HEK293 (cell line): ENCODE measurements at regions not wholly inside any gene's neighbourhood (a gene's known extent, or its start where the extent isn't known, plus 50 kb on each side); places are given as distances from the start of the nearest gene placed in this dataset.

Experiments
- CTCF ChIA-PET: fragments of 350-600 bp; formaldehyde crosslinking; extraction: SDS; loops from one replicate; lab custom pipeline; 2021; ENCODE audit warnings: antibody characterized with exemption; lab: Yijun Ruan, JAX
- POLR2A ChIA-PET: fragments of 300-600 bp; formaldehyde crosslinking; extraction: SDS; loops from one replicate; lab custom pipeline; 2020; ENCODE audit warnings: antibody characterized with exemption, inconsistent platforms; lab: Yijun Ruan, JAX
- H3K27ac ChIP-seq: fragments of 200-500 bp; sonication (Bioruptor generic); 2 replicates; pipeline ENCODE4 v1.5.1; 2014; ENCODE audit warnings: low read depth, low read length, control low read depth, inconsistent platforms; ENCODE audit errors: extremely low read depth
- H3K36me3 ChIP-seq, 2 experiments: fragments of 200-500 bp in 1 of 2; sonication (Bioruptor generic) in 1 of 2; 1 replicate in 1 of 2; 2 replicates in 1 of 2; pipeline ENCODE4 v1.5.1; 2014 to 2017; ENCODE audit warnings: inconsistent platforms in 2 of 2, low read length in 2 of 2; ENCODE audit not compliant: control insufficient read depth in 2 of 2, insufficient read depth in 1 of 2
- H3K4me1 ChIP-seq: fragments of 200-500 bp; sonication (Bioruptor generic); 2 replicates; pipeline ENCODE4 v1.5.1; 2014; ENCODE audit warnings: mild to moderate bottlenecking, low read length, inconsistent platforms; ENCODE audit not compliant: control insufficient read depth, insufficient read depth
- H3K4me3 ChIP-seq: 2 replicates; pipeline ENCODE4 v1.5.1; 2011; ENCODE audit warnings: low read depth, mild to moderate bottlenecking, control low read depth, low read length, moderate library complexity
- H3K9me3 ChIP-seq: fragments of 200-500 bp; sonication (Bioruptor generic); 2 replicates; pipeline ENCODE4 v1.5.1; 2014; ENCODE audit warnings: low read depth, low read length, inconsistent platforms; ENCODE audit not compliant: control insufficient read depth, insufficient read depth
- FEZF1 ChIP-seq: fragments of 450-650 bp; formaldehyde crosslinking; IDR thresholded peaks from 2 replicates; pipeline ENCODE4 v1.5.1; 2016; ENCODE audit warnings: missing biosample characterization, missing genetic modification characterization
- KLF10 ChIP-seq: fragments of 450-650 bp; IDR thresholded peaks from 2 replicates; pipeline ENCODE4 v1.5.1; 2018; ENCODE audit warnings: missing biosample characterization, mild to moderate bottlenecking, missing genetic modification characterization
- PBX3 ChIP-seq: sonication (generic); formaldehyde crosslinking; IDR thresholded peaks from 2 replicates; pipeline ENCODE4 v1.8.1; 2022; ENCODE audit warnings: mild to moderate bottlenecking, moderate library complexity, missing genetic modification reagents
- PRDM2 ChIP-seq: fragments of 450-650 bp; formaldehyde crosslinking; IDR thresholded peaks from 2 replicates; pipeline ENCODE4 v1.5.1; 2016; ENCODE audit warnings: missing biosample characterization, missing genetic modification characterization, borderline replicate concordance
- TRIM28 ChIP-seq: IDR thresholded peaks from 2 replicates; pipeline ENCODE4 v1.6.1; 2011; ENCODE audit warnings: low read length, control low read depth, borderline replicate concordance
- ZBTB10 ChIP-seq: fragments of 450-650 bp; formaldehyde crosslinking; IDR thresholded peaks from 2 replicates; pipeline ENCODE4 v1.5.1; 2016; ENCODE audit warnings: missing biosample characterization, missing genetic modification characterization
- ZBTB49 ChIP-seq: fragments of 450-650 bp; formaldehyde crosslinking; IDR thresholded peaks from 2 replicates; pipeline ENCODE4 v1.5.1; 2016; ENCODE audit warnings: missing biosample characterization, missing genetic modification characterization, low read depth
- ZFP3 ChIP-seq: fragments of 450-650 bp; formaldehyde crosslinking; IDR thresholded peaks from 2 replicates; pipeline ENCODE4 v1.5.1; 2016; ENCODE audit warnings: low read depth, missing biosample characterization, missing genetic modification characterization
- ZNF157 ChIP-seq: fragments of 450-650 bp; formaldehyde crosslinking; IDR thresholded peaks from 2 replicates; pipeline ENCODE4 v1.5.1; 2016; ENCODE audit warnings: missing biosample characterization, missing genetic modification characterization
- ZNF221 ChIP-seq: fragments of 450-650 bp; formaldehyde crosslinking; IDR thresholded peaks from 2 replicates; pipeline ENCODE4 v1.5.1; 2017; ENCODE audit warnings: missing biosample characterization, missing genetic modification characterization, borderline replicate concordance
- ZNF350 ChIP-seq: fragments of 450-650 bp; formaldehyde crosslinking; IDR thresholded peaks from 2 replicates; pipeline ENCODE4 v1.5.0; 2017; ENCODE audit warnings: missing biosample characterization, mild to moderate bottlenecking, missing genetic modification characterization
- ZNF677 ChIP-seq: fragments of 450-650 bp; IDR thresholded peaks from 2 replicates; pipeline ENCODE4 v1.5.0; 2018; ENCODE audit warnings: missing biosample characterization, mild to moderate bottlenecking, missing genetic modification characterization, moderate library complexity
- ZXDB ChIP-seq: fragments of 450-650 bp; formaldehyde crosslinking; IDR thresholded peaks from 2 replicates; pipeline ENCODE4 v1.5.1; 2016; ENCODE audit warnings: missing biosample characterization, missing genetic modification characterization

GRCh38 chr2:174016447-174016846, 51.3 kb upstream of the SP3 start:
- POLR2A ChIA-PET: no interaction called here
- Histone ChIP-seq H3K27ac (no peak overlapping the region), H3K36me3 (no peaks in the 10 kb centered on the region)
- TF ChIP-seq ZNF221 (tag by site-specific recombination): no peak
- no peak for TF ChIP-seq TRIM28
- TF ChIP-seq KLF10 (tag by site-specific recombination): no peak
- TF ChIP-seq ZBTB10 (tag by site-specific recombination): no peak
- no peak for TF ChIP-seq PRDM2 (tag by site-specific recombination)
- TF ChIP-seq ZNF677 (tag by site-specific recombination): no peak
- TF ChIP-seq ZFP3 (tag by site-specific recombination): no peak
- TF ChIP-seq ZNF350: no peak
- no peak for TF ChIP-seq ZNF157 (tag by site-specific recombination)
- no peak for TF ChIP-seq ZXDB
- TF ChIP-seq, all 188 proteins: peak for 0
- CTCF ChIA-PET: interaction anchor here (0.7 kb wide), 1 partner anchor 21 kb away, joined by 3 read pairs; no protein-coding TSS in a partner anchor
- no peaks in the 10 kb centered on the region for H3K4me1 ChIP-seq
- no peaks in the 10 kb centered on the region for H3K9me3 ChIP-seq
- H3K4me3 ChIP-seq: no peak overlapping the region

GRCh38 chr2:174015428-174015827, 50.3 kb upstream of the SP3 start:
- ChIA-PET CTCF (interaction anchor here (0.7 kb wide), 1 partner anchor 487 kb away, joined by 3 read pairs; no protein-coding TSS in a partner anchor), POLR2A (no interaction called here)
- no peak overlapping the region for H3K27ac ChIP-seq
- H3K9me3 ChIP-seq: no peaks in the 10 kb centered on the region
- no peaks in the 10 kb centered on the region for H3K4me1 ChIP-seq
- no peaks in the 10 kb centered on the region for H3K36me3 ChIP-seq
- no peak overlapping the region for H3K4me3 ChIP-seq
- TF ChIP-seq ZBTB49 (no peak), PBX3 (CRISPR knock-in tag) (no peak), FEZF1 (no peak)
